H1 (cell line): ENCODE measurements at regions not wholly inside any gene's neighbourhood (a gene's known extent, or its start where the extent isn't known, plus 50 kb on each side); places are given as distances from the start of the nearest gene placed in this dataset.

ENCODE experiments used
- CTCF ChIA-PET: fragments of 300-600 bp; sonication (Branson Sonifier 250); formaldehyde crosslinking; loops from one replicate; lab custom pipeline; 2021; ENCODE audit not compliant: partially characterized antibody; lab: Charles Lee
- POLR2A ChIA-PET: fragments of 300-600 bp; sonication (Branson Sonifier 250); formaldehyde crosslinking; loops from one replicate; lab custom pipeline; 2021; ENCODE audit warnings: inconsistent platforms; ENCODE audit not compliant: partially characterized antibody; lab: Charles Lee
- DNase-seq, 2 experiments: peaks; one replicate each; pipeline versions ENCODE4 v3.0.0 to v3.0.0-alpha.2; 2010 to 2022; ENCODE audit warnings: low spot score in 2 of 2, low read depth in 1 of 2, mixed read lengths in 1 of 2
- FAIRE-seq: peaks from 2 replicates; lab custom pipeline; 2011; peaks lifted over from hg19 to GRCh38; lab: Jason Lieb, UNC
- H2AFZ ChIP-seq: 2 replicates; pipeline ENCODE4 v1.8.1; 2012; ENCODE audit warnings: low read length, inconsistent platforms
- H2AK5ac ChIP-seq: 2 replicates; pipeline ENCODE4 v1.6.1; 2013; ENCODE audit warnings: low read depth, low read length
- H2BK120ac ChIP-seq: replicated peaks from 2 replicates; pipeline ENCODE3; 2013; ENCODE audit warnings: low read depth, low read length, inconsistent platforms
- H2BK12ac ChIP-seq: 2 replicates; pipeline ENCODE4 v1.6.1; 2013; ENCODE audit warnings: low read depth, low read length
- H2BK15ac ChIP-seq: 2 replicates; pipeline ENCODE4 v1.6.1; 2013; ENCODE audit warnings: low read length
- H2BK20ac ChIP-seq: 2 replicates; pipeline ENCODE4 v1.6.1; 2013; ENCODE audit warnings: low read length
- H2BK5ac ChIP-seq: 2 replicates; pipeline ENCODE4 v1.6.1; 2013; ENCODE audit warnings: low read depth, low read length
- H3K14ac ChIP-seq: 2 replicates; pipeline ENCODE4 v1.6.1; 2013; ENCODE audit warnings: inconsistent platforms; ENCODE audit not compliant: insufficient read length
- H3K18ac ChIP-seq: 2 replicates; pipeline ENCODE4 v1.6.1; 2013; ENCODE audit warnings: low read length; ENCODE audit errors: extremely low read depth
- H3K23ac ChIP-seq: 2 replicates; pipeline ENCODE4 v1.6.1; 2013; ENCODE audit warnings: inconsistent platforms; ENCODE audit not compliant: insufficient read length
- H3K23me2 ChIP-seq: 2 replicates; pipeline ENCODE4 v1.6.1; 2013; ENCODE audit warnings: low read depth, low read length
- H3K27ac ChIP-seq: 2 replicates; pipeline ENCODE4 v1.6.1; 2011; ENCODE audit warnings: low read depth, low read length, inconsistent platforms
- H3K27me3 ChIP-seq, 4 experiments: replicated peaks in 1 of 4; 1 replicate in 1 of 4; 2 replicates in 3 of 4; pipeline versions ENCODE4 v1.6.1 to v1.8.1; 2011 to 2013; ENCODE audit warnings: low read length in 3 of 4, mild to moderate bottlenecking in 3 of 4, inconsistent platforms in 2 of 4, mixed read lengths in 2 of 4, moderate library complexity in 1 of 4; ENCODE audit not compliant: control insufficient read depth in 3 of 4, insufficient read depth in 3 of 4; ENCODE audit errors: extremely low read depth in 1 of 4
- H3K36me3 ChIP-seq, 4 experiments: 2 replicates each; pipeline versions ENCODE4 v1.6.1 to v1.8.1; 2011 to 2013; ENCODE audit warnings: mild to moderate bottlenecking in 4 of 4, low read length in 3 of 4, moderate library complexity in 2 of 4, control low read depth in 1 of 4, inconsistent platforms in 1 of 4; ENCODE audit not compliant: insufficient read depth in 4 of 4, control insufficient read depth in 2 of 4
- H3K4ac ChIP-seq: replicated peaks from 2 replicates; pipeline ENCODE3; 2013; ENCODE audit warnings: low read length, low read depth, mixed read lengths, inconsistent platforms; ENCODE audit not compliant: insufficient read length
- H3K4me1 ChIP-seq, 4 experiments: replicated peaks in 1 of 4; 1 replicate in 1 of 4; 2 replicates in 3 of 4; pipeline versions ENCODE4 v1.6.1 to v1.8.1; 2011 to 2013; ENCODE audit warnings: low read length in 3 of 4, inconsistent platforms in 2 of 4, mixed read lengths in 1 of 4; ENCODE audit not compliant: insufficient read depth in 4 of 4, control insufficient read depth in 3 of 4
- H3K4me2 ChIP-seq, 2 experiments: 2 replicates each; pipeline versions ENCODE4 v1.6.1 to v1.8.1; 2011 to 2013; ENCODE audit warnings: low read depth in 2 of 2, low read length in 2 of 2, control low read depth in 1 of 2, inconsistent platforms in 1 of 2, mild to moderate bottlenecking in 1 of 2; ENCODE audit not compliant: insufficient read depth in 1 of 2
- H3K4me3 ChIP-seq, 4 experiments: fragments of 200-600, 300-600 bp in 1 of 4; sonication (generic), shearing (Covaris generic), sonication (Bioruptor Twin) in 1 of 4; 2 replicates each; pipeline versions ENCODE4 v1.5.1 to v1.8.1; 2011 to 2016; ENCODE audit warnings: low read length in 4 of 4, low read depth in 3 of 4, control low read depth in 2 of 4, inconsistent platforms in 2 of 4, mild to moderate bottlenecking in 2 of 4, mixed read lengths in 1 of 4, moderate library complexity in 1 of 4; ENCODE audit not compliant: insufficient read depth in 2 of 4; ENCODE audit errors: extremely low read depth in 1 of 4
- H3K56ac ChIP-seq: replicated peaks from 2 replicates; pipeline ENCODE3; 2013; ENCODE audit warnings: low read depth, mild to moderate bottlenecking, mixed read lengths, low read length, inconsistent platforms; ENCODE audit not compliant: insufficient read length
- H3K79me1 ChIP-seq: 2 replicates; pipeline ENCODE4 v1.6.1; 2013; ENCODE audit warnings: low read depth, low read length, control low read depth
- H3K79me2 ChIP-seq, 2 experiments: 2 replicates each; pipeline versions ENCODE4 v1.6.1 to v1.8.1; 2012 to 2013; ENCODE audit warnings: low read length in 2 of 2, mild to moderate bottlenecking in 2 of 2, inconsistent platforms in 1 of 2; ENCODE audit not compliant: insufficient read depth in 2 of 2, control insufficient read depth in 1 of 2
- H3K9ac ChIP-seq, 4 experiments: replicated peaks in 1 of 4; 1 replicate in 1 of 4; 2 replicates in 3 of 4; pipeline versions ENCODE4 v1.6.1 to v1.8.1; 2011 to 2013; ENCODE audit warnings: low read depth in 3 of 4, low read length in 3 of 4, control low read depth in 2 of 4, mild to moderate bottlenecking in 2 of 4, moderate library complexity in 2 of 4, inconsistent platforms in 1 of 4; ENCODE audit errors: extremely low read depth in 1 of 4
- H3K9me3 ChIP-seq, 2 experiments: 2 replicates each; pipeline versions ENCODE4 v1.6.1 to v1.8.1; 2012 to 2013; ENCODE audit warnings: mild to moderate bottlenecking in 2 of 2, moderate library complexity in 2 of 2, control low read depth in 1 of 2, inconsistent platforms in 1 of 2, low read depth in 1 of 2, low read length in 1 of 2, mixed read lengths in 1 of 2; ENCODE audit not compliant: insufficient read depth in 2 of 2
- H4K20me1 ChIP-seq, 2 experiments: replicated peaks in 1 of 2; 2 replicates each; pipeline versions ENCODE3 to v1.8.1; 2011 to 2013; ENCODE audit warnings: inconsistent platforms in 2 of 2, low read length in 2 of 2, mild to moderate bottlenecking in 1 of 2; ENCODE audit not compliant: insufficient read depth in 2 of 2, control insufficient read depth in 1 of 2
- H4K5ac ChIP-seq: 2 replicates; pipeline ENCODE4 v1.6.1; 2013; ENCODE audit warnings: low read length, low read depth, mixed read lengths, inconsistent platforms; ENCODE audit not compliant: insufficient read length
- H4K8ac ChIP-seq: 2 replicates; pipeline ENCODE4 v1.8.0; 2013; ENCODE audit warnings: mild to moderate bottlenecking, moderate library complexity, low read length, inconsistent platforms; ENCODE audit not compliant: insufficient read depth; ENCODE audit errors: extremely low read depth
- H4K91ac ChIP-seq: replicated peaks from 2 replicates; pipeline ENCODE3; 2013; ENCODE audit warnings: low read length, mixed read lengths, inconsistent platforms; ENCODE audit not compliant: insufficient read length
- ASH2L ChIP-seq: fragments of 200-600, 300-600 bp; sonication (generic); IDR thresholded peaks from one replicate; pipeline ENCODE4 v1.7.1; 2017; ENCODE audit warnings: low read length
- ATF2 ChIP-seq: IDR thresholded peaks from 2 replicates; pipeline ENCODE4 v1.6.1; 2012; ENCODE audit warnings: low read length, inconsistent platforms
- BACH1 ChIP-seq: IDR thresholded peaks from 2 replicates; pipeline ENCODE4 v1.6.1; 2012; ENCODE audit warnings: low read length, improper control_type of control experiment
- BRCA1 ChIP-seq: IDR thresholded peaks from 2 replicates; pipeline ENCODE4 v1.6.1; 2012; ENCODE audit warnings: low read depth, low read length, improper control_type of control experiment
- FOSL1 ChIP-seq: IDR thresholded peaks from 2 replicates; pipeline ENCODE4 v1.6.1; 2011; ENCODE audit warnings: mild to moderate bottlenecking, low read depth, low read length, moderate library complexity; ENCODE audit not compliant: insufficient read depth
- GTF2F1 ChIP-seq: IDR thresholded peaks from 2 replicates; pipeline ENCODE4 v1.6.1; 2012; ENCODE audit warnings: low read depth, low read length, improper control_type of control experiment, borderline replicate concordance
- KDM1A ChIP-seq: fragments of 200-600, 300-600 bp; sonication (generic); IDR thresholded peaks from 2 replicates; pipeline ENCODE4 v1.7.1; 2016; ENCODE audit warnings: mild to moderate bottlenecking, low read length, borderline replicate concordance
- SAP30 ChIP-seq: fragments of 300-600 bp; sonication (generic); IDR thresholded peaks from 2 replicates; pipeline ENCODE4 v1.7.1; 2012; ENCODE audit warnings: low read length, moderate library complexity, mild to moderate bottlenecking, inconsistent platforms; ENCODE audit not compliant: insufficient read depth, insufficient replicate concordance
- SIX5 ChIP-seq: IDR thresholded peaks from 2 replicates; pipeline ENCODE4 v1.6.1; 2011; ENCODE audit warnings: mild to moderate bottlenecking, low read depth, low read length
- SUZ12 ChIP-seq: fragments of 200-600 bp; sonication (generic); IDR thresholded peaks from 2 replicates; pipeline ENCODE4 v1.6.1; 2012; ENCODE audit warnings: mild to moderate bottlenecking, inconsistent platforms, low read length, moderate library complexity, mixed read lengths
- TAF1 ChIP-seq: IDR thresholded peaks from 2 replicates; pipeline ENCODE4 v1.6.1; 2011; ENCODE audit warnings: mild to moderate bottlenecking, low read depth, low read length
- YY1 ChIP-seq: IDR thresholded peaks from 2 replicates; pipeline ENCODE4 v1.6.1; 2011; ENCODE audit warnings: low read depth, mild to moderate bottlenecking, low read length
- WGBS, 2 experiments: shearing (Covaris generic) in 1 of 2; methylation state at CpG; one replicate each; pipeline versions ENCODE4 v1.1.6 to v1.1.7; 2013 to 2015; ENCODE audit warnings: low lambda C conversion rate in 2 of 2, mixed read lengths in 2 of 2, inconsistent platforms in 1 of 2, low coverage in 1 of 2, missing lambda C conversion rate in 1 of 2; ENCODE audit not compliant: insufficient replicate concordance in 2 of 2, insufficient coverage in 1 of 2, insufficient read length in 1 of 2; ENCODE audit errors: extremely low coverage in 1 of 2, missing lambda C conversion rate in 1 of 2; 5-methylcytosine and 5-hydroxymethylcytosine counted together

- Histone ChIP-seq H3K18ac (no peak overlapping the region), H3K4ac (no peak overlapping the region), H2BK20ac (0 out of 2 replicates have a peak overlapping the region, but pooled peaks have one; percentile 23), H3K23ac (no peak overlapping the region), H4K8ac (no peak overlapping the region), H4K91ac (no peak overlapping the region), H2BK120ac (no peak overlapping the region), H3K4me1 (peaks cover 0 to 6% (median 3%) of the 10 kb centered on the region in 4 experiments; a peak in 5 of 7 replicates), H2AFZ (0 out of 2 replicates have a peak overlapping the region, but pooled peaks have one; percentile 42), H2BK15ac (no peak overlapping the region), H2BK12ac (no peak overlapping the region; the same call in 1 of the 2 replicates), H3K14ac (no peak overlapping the region), H2AK5ac (no peak overlapping the region), H3K9me3 (no peaks in the 10 kb centered on the region), H3K79me1 (no peaks in the 10 kb centered on the region), H3K27me3 (no peaks in the 10 kb centered on the region), H3K56ac (no peak overlapping the region), H3K79me2 (no peaks in the 10 kb centered on the region), H3K23me2 (peaks cover 6% of the 10 kb centered on the region; the same call in 1 of the 2 replicates), H3K9ac (no peak overlapping the region), H4K20me1 (no peaks in the 10 kb centered on the region), H3K4me2 (no peak overlapping the region), H3K4me3 (no peak overlapping the region), H3K27ac (no peak overlapping the region), H3K36me3 (no peaks in the 10 kb centered on the region), H4K5ac (no peak overlapping the region), H2BK5ac (no peak overlapping the region)
- POLR2A ChIA-PET: interaction anchor here (0.7 kb wide), 1 partner anchor 64 kb away, joined by 3 read pairs; no protein-coding TSS in a partner anchor
- WGBS, 2 experiments: 77% methylated on average over 3 of the region's 3 CpGs; no CpG with 5 or more reads in 1 of the 2 experiments
- DNase-seq (no peak), FAIRE-seq (no peak)
- CTCF ChIA-PET: no interaction called here
- TF ChIP-seq ATF2 (no peak), SUZ12 (no peak), ASH2L (no peak), FOSL1 (no peak), BACH1 (no peak), TAF1 (no peak), BRCA1 (no peak), YY1 (no peak), GTF2F1 (no peak), SAP30 (no peak), SIX5 (no peak), KDM1A (no peak)
Measured at GRCh38 chr10:6781133-6781770, 201.2 kb upstream of the PRKCQ start.
